ENCODE measurements at regions not wholly inside any gene's neighbourhood (a gene's known extent, or its start where the extent isn't known, plus 50 kb on each side); places are given as distances from the start of the nearest gene placed in this dataset.

- TF ChIP-seq, protein P1, sequence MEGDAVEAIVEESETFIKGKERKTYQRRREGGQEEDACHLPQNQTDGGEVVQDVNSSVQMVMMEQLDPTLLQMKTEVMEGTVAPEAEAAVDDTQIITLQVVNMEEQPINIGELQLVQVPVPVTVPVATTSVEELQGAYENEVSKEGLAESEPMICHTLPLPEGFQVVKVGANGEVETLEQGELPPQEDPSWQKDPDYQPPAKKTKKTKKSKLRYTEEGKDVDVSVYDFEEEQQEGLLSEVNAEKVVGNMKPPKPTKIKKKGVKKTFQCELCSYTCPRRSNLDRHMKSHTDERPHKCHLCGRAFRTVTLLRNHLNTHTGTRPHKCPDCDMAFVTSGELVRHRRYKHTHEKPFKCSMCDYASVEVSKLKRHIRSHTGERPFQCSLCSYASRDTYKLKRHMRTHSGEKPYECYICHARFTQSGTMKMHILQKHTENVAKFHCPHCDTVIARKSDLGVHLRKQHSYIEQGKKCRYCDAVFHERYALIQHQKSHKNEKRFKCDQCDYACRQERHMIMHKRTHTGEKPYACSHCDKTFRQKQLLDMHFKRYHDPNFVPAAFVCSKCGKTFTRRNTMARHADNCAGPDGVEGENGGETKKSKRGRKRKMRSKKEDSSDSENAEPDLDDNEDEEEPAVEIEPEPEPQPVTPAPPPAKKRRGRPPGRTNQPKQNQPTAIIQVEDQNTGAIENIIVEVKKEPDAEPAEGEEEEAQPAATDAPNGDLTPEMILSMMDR (IDR thresholded peaks at IDR 0.05), result no peak
- no peak for TF ChIP-seq POLR2A (IDR thresholded peaks at IDR 0.05)
- no peak for TF ChIP-seq POLR2AphosphoS5 (IDR thresholded peaks at IDR 0.05)
- no peak for TF ChIP-seq EP300 (IDR thresholded peaks at IDR 0.05)
Observed at GRCh38 chr18:22268641-22269128, 99.3 kb downstream of the GATA6 start.
